KOPT-K1 (cell line): ENCODE measurements at regions not wholly inside any gene's neighbourhood (a gene's known extent, or its start where the extent isn't known, plus 50 kb on each side); places are given as distances from the start of the nearest gene placed in this dataset.
"Not testable (repeated sequence)": the region's sequence is repeated elsewhere in the genome, so short reads cannot be mapped to it uniquely, and the experiment has no call there.

ENCODE experiments used
- H3K27ac ChIP-seq: fragments of 200-600 bp; sonication (generic); 2 replicates; pipeline ENCODE4 v1.5.1; 2016; ENCODE audit warnings: antibody characterized with exemption, mild to moderate bottlenecking, low read depth, low read length; ENCODE audit not compliant: poor library complexity, severe bottlenecking
- H3K36me3 ChIP-seq: fragments of 200-600 bp; sonication (generic); 2 replicates; pipeline ENCODE4 v1.5.1; 2017; ENCODE audit warnings: antibody characterized with exemption, mild to moderate bottlenecking, low read length, moderate library complexity; ENCODE audit not compliant: insufficient read depth
- H3K9me3 ChIP-seq: fragments of 200-600 bp; sonication (generic); 2 replicates; pipeline ENCODE4 v1.5.1; 2017; ENCODE audit warnings: antibody characterized with exemption, low read length, mild to moderate bottlenecking; ENCODE audit not compliant: insufficient read depth, poor library complexity, severe bottlenecking

DNA sequence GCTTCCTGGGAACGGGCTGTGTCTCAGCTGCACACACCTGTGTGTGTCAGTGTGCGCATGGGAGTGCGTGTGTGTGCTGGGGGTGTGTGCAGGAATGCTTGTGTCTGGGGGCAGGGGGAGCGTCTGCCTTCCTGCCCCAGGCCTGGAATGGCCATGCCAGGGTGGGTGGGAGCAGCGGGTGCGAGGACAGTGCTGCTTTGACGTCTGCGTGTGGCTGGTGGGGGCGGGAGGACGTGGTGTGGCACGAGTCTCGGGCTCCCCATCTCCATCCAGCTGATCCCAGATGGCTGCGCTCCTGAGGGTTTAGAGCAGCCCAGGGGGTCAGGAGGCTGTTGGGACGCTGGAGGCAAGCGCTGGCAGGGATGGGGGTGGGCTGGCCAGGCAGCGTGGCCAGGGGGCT, 80.6 kb downstream of the TMEM121 start:
- H3K9me3 ChIP-seq, H3K36me3 ChIP-seq, H3K27ac ChIP-seq: not testable (repeated sequence)

DNA sequence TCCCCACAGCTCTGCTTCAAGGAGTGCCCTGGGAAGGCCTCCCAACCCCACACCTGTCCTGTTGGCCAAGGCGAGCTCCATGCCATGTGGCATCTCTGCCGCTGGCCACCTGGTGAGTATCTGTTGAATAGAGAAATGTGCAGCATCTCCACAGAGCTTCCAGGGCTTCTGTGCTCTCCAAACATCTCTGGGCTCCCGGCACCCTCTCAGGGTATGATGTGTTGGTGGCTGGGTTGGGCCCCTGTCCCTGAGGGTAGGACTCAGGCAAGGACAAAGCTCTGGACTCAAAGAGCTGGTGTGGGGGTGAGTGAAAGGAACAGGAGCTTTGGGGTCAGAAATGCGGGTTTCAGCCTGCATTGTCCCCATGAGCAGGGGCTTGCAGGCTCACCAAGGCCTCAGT, 88.6 kb downstream of the TMEM121 start:
- H3K36me3 ChIP-seq, H3K27ac ChIP-seq, H3K9me3 ChIP-seq: not testable (repeated sequence)

DNA sequence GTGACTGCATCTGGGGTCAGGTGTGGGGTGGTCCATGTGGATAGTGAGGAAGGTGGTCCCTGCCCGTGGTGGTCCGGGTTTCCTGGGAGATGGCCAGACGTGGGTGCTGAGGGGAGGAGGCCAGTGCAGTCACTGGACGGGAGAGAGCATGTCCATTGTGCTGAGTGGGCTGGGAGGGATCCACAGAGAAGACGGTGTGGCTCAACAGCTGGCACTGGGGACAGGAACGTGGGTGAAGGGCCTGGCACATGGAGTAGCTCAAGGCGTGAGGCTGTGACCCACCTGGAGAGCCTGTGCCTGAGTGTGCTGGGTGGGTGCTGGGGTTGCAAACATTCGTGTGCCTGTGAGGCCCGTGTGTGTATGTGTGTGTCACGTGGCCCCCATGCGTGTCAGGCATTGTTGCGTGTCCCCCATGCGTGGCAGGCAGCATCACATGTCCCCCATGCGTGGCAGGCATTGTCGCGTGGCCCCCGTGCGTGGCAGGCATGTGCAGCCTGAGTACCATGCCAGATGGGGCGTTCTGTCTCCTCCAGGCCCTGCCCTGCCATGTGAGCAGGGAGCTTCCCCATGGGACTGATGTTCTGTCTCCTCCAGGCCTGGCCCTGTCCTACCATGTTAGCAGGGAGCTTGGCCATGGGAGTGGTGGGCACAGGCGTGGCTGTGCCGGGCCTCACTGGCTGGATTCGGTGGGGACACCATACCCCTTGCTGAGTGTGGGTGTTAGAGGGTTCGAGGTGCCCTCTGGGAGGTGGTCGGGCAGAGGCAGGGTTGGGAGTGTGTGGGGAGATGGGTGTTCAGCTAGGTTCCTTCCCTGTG, 89.8 kb downstream of the TMEM121 start:
- not testable (repeated sequence) for H3K9me3 ChIP-seq

DNA sequence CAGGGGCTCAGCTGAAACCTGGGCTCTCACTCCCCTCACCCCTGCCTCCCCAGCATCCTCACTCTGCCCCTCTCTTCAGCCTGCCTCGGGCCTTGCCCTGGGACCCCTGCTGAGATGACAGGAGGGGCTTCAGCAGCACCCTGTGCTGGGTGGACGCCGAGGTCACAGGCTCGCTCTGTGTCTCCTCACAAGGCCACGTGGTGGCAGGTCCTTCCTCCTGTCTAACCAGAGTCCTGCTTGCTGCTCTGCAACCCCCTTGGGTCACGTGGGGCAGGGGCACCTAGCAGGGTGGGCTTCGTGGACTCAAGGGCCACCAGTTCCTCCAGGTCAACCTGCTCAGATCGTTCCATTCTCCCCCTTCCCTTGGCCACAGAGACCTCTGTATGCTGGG, 90.4 kb downstream of the TMEM121 start:
- Histone ChIP-seq H3K36me3 (no peaks in the 10 kb centered on the region), H3K9me3 (no peaks in the 10 kb centered on the region), H3K27ac (no peak overlapping the region)

More for the DNA sequence above, 89.8 kb downstream of the TMEM121 start:
- not testable (repeated sequence) for H3K36me3 ChIP-seq, H3K27ac ChIP-seq

DNA sequence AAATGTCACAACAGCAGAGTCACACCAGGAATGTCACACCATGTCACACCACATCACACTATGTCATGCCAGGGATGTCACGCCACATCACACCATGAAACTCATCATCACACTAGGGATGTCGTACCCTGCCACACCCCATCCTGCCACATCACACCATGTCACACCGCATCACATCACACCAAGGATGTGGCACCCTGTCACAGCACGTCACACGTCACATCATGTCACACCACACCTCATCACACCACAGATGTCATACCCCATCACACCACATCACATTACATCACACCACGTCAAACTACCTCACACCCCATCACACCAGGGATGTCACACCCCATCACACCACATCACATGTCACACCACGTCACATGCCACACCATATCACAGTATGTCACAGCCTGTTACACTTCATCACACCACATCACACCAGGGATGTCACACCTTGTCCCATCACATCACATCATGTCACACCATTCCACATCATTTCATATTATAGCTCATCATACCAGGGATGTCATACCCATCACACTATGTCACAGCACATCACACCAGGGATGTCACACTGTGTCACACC, 90.9 kb downstream of the TMEM121 start:
- Histone ChIP-seq H3K9me3 (no peaks in the 10 kb centered on the region), H3K36me3 (no peaks in the 10 kb centered on the region), H3K27ac (no peak overlapping the region)

DNA sequence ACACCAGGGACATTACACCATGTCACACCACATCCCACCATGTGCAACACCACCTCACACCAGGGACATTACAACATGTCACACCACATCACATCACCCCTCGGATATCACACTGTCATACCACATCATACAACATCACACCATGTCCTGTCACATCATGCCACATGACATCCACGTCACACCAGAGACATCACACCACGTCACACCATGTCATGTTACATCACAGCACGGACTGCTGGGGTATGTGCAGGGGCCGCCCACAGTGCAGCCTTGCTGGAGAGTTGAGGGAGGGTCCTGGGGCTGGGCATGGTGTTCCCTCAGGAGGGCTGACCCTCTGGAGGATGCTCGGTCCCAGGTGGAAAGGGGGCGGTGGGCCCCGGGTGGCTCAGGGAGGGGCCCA, 91.4 kb downstream of the TMEM121 start:
- H3K27ac ChIP-seq, H3K36me3 ChIP-seq, H3K9me3 ChIP-seq: not testable (repeated sequence)

DNA sequence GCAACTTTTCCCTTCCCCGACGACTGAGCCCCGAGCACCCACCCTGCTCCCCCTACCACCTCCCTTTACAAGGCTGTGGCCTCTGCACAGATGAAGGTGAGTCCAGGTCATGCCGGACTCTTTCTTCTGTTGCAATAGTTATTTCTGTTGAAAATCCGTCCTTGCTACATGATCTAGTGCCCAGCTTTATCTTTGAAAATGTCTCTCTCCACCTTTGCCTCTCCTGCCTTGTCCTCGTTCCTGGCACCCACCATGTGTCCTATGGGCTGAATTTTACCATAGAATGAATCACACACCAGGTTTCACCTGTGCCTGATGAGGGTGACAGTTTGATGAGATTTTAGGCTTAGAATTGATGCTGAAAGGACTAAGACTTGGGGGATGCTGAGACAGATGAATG, 92.9 kb downstream of the TMEM121 start:
- H3K9me3 ChIP-seq, H3K36me3 ChIP-seq, H3K27ac ChIP-seq: not testable (repeated sequence)

DNA sequence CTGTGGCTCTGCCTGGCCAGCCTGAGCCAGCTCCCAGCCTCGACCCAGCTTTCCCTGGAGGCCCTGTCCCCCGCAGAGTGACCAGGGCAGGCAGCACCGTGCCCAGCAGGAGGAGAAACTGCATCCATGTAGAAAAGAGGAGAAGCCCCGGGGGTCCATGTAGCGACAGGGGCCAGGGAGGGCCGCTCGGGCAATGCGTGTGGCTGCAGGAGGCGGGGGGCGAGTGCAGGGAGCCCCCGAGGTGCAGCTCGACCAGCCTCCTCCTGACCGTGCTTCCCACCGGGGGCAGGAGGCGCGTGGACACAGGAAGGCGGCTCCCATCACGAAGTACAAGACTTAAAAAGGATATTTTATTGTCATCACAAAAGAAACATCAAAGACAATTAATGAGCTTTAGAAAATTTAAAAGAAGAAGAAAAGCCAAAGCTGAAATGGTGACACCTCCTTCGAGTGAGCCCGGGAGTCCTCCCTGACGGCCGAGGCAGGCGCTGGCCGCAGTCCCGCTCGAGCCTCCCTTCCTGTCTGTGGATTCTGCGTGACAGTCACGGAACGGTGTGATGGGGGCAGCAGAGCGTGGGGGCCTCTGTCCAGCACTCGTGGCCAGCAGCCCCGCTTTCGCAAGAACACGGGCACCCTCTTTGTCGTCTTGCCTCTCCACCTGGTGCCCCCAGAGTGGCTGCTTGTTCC, 93.9 kb downstream of the TMEM121 start:
- H3K9me3 ChIP-seq, H3K36me3 ChIP-seq, H3K27ac ChIP-seq: not testable (repeated sequence)

DNA sequence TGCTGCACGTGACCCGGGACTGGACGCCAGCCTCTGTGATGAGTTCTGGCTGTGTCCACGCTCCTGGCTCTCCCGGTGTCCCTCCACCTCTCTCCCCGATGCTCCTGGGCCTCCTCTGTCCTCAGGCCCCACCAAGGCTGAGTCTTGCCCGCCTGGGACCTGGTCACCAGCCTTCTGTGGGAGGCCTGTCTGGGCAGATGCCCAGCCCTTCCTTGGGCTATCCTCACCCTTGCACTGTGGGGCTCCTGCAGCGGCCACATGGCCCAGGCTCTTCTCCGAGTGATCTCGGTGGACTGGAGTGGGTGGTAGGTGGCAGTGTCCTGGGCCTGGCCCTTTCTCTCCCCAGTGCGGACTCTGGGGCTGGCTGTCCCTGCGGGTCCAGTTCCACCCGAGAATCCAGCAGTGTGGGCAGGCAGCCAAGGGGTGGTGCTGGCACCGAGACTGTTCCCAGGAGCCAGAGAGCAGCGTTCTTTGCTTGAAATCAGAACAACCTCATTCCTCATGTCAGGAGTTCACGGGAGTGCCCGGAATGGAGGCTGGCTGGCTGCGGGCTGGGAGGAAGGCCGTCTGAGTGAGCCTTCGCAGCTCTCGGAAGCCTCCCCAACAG, 94.6 kb downstream of the TMEM121 start:
- H3K9me3 ChIP-seq, H3K27ac ChIP-seq, H3K36me3 ChIP-seq: not testable (repeated sequence)

DNA sequence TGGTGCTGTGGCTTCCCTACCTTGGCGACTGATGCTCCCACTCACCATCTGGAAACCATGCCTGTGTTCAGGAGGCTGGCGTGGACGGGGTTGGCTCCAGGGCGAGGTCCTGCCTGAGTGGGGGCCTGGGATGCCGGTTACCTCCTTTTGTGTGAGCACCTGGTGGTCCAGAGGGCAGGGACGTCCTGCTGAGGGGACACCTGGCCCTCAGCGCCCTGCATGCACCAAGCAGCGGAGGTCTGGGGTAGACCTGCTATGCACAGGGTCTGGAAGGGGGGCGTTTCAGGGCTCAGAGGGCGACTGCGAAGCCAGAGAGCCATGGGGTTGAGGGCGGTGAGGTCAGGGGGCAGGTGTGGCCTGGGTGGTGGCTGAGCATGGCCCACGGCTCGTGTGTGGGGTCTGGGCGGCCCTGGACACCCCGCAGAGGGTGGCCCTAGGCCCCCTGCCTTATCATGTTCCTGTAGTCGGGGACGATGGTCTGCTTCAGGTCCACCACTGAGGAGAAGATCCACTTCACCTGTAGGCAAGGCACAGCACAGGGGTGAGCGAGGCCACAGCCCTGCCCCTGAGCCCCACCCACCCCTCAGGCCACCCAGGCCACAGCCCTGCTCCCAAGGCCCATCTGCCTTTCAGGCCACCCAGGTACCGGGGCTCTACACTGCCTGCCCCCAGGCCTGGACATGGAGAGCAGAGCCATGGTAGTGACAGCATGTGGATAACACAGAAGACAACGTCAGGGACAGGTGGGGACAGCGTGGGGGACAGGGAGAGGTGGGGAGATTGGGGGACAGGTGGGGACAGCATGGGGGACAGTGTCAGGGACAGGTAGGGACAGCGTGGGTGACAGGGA, 95.3 kb downstream of the TMEM121 start:
- H3K36me3 ChIP-seq, H3K9me3 ChIP-seq, H3K27ac ChIP-seq: not testable (repeated sequence)

DNA sequence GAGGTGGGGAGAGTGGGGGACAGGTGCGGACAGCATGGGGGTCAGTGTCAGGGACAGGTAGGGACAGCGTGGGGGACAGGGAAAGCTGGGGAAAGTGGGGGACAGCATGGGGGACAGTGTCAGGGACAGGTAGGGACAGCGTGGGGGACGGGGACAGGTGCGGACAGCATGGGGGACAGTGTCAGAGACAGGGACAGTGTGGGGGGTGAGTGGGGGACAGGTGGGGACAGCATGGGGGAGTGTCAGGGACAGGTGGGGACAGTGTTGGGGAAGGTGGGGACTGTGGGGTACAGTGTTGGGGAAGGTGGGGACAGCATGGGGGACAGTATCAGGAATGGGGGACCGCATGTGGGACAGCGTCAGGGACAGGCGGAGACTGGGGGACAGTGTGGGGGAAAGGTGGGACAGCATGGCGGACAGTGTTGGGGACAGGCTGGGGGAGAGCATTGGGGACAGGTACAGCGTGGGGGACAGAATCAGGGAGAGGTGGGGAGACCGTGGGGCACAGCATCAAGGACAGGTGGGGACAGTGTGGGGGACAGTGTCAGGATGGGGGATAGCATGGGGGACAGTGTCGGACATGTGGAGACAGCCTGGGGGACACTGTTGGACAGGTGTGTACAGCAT, 96.1 kb downstream of the TMEM121 start:
- Histone ChIP-seq H3K27ac (no peak overlapping the region), H3K36me3 (no peaks in the 10 kb centered on the region), H3K9me3 (no peaks in the 10 kb centered on the region)

DNA sequence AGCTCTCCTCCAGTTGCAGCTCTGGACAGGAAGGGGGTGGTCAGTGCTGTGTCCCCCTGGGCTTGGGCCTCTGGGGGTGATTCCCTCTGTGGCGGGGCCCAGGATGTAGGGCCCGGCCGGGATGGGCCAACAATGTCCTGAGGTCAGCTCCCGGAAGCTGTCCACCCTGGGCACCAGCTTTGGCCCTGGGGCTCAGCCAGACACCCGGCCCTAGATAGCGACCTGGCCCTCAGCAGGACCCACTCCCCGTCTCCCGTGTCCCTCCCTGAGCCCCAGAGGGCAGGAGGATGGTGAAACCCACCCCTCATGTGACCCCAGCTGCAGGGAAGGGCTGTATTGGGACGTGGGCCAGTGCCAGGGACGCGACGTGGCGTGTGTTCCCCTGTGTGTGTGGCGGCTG, 96.8 kb downstream of the TMEM121 start:
- not testable (repeated sequence) for H3K36me3 ChIP-seq, H3K9me3 ChIP-seq

DNA sequence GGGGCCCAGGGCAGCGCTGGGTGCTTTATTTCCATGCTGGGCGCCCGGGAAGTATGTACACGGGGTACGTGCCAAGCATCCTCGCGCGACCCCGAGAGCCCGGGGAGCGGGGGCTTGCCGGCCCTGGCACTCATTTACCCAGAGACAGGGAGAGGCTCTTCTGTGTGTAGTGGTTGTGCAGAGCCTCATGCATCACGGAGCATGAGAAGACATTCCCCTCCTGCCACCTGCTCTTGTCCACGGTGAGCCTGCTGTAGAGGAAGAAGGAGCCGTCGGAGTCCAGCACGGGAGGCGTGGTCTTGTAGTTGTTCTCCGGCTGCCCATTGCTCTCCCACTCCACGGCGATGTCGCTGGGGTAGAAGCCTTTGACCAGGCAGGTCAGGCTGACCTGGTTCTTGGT, 98.0 kb downstream of the TMEM121 start:
- H3K36me3 ChIP-seq, H3K27ac ChIP-seq, H3K9me3 ChIP-seq: not testable (repeated sequence)

More for the DNA sequence above, 96.8 kb downstream of the TMEM121 start:
- not testable (repeated sequence) for H3K27ac ChIP-seq

DNA sequence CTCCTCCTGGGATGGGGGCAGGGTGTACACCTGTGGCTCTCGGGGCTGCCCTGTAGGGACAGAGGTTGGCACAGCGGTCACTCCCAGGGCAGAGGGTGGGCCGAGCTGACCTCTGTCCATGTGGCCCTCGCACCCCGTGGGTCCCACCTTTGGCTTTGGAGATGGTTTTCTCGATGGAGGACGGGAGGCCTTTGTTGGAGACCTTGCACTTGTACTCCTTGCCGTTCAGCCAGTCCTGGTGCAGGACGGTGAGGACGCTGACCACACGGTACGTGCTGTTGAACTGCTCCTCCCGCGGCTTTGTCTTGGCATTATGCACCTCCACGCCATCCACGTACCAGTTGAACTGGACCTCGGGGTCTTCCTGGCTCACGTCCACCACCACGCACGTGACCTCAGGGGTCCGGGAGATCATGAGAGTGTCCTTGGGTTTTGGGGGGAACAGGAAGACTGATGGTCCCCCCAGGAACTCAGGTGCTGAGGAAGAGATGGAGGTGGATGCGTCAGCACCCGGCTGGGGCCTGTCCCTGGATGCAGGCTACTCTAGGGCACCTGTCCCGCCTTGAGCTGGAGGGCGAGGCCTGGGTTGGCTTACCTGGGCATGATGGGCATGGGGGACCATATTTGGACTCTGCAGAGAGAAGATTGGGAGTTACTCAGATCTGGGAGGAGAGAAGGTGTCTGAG, 98.5 kb downstream of the TMEM121 start:
- H3K36me3 ChIP-seq, H3K9me3 ChIP-seq, H3K27ac ChIP-seq: not testable (repeated sequence)
